A673 (cell line): ENCODE measurements at regions not wholly inside any gene's neighbourhood (a gene's known extent, or its start where the extent isn't known, plus 50 kb on each side); places are given as distances from the start of the nearest gene placed in this dataset.

Source experiments
- BruUV-seq: library from RNA; stranded (reverse); fragments of 400-500 nt; replicated peaks from 2 replicates; lab custom pipeline; 2021; lab: Mats Ljungman, UMichigan
- CTCF ChIA-PET: fragments of 300-600 bp; sonication (Branson Sonifier 250); formaldehyde crosslinking; loops from one replicate; lab custom pipeline; 2022; ENCODE audit warnings: antibody characterized with exemption; lab: Charles Lee
- POLR2A ChIA-PET: fragments of 300-600 bp; sonication (Branson Sonifier 250); formaldehyde crosslinking; loops from one replicate; lab custom pipeline; 2022; ENCODE audit warnings: antibody characterized with exemption; ENCODE audit not compliant: low non-redundant PET; lab: Charles Lee
- DNase-seq: peaks from one replicate; pipeline ENCODE4 v3.0.0-alpha.2; 2015; ENCODE audit warnings: low spot score
- H3K27ac ChIP-seq: fragments of 200-600 bp; sonication (generic); 2 replicates; pipeline ENCODE4 v1.5.1; 2016; ENCODE audit warnings: mixed run types, low read depth, mild to moderate bottlenecking, mixed read lengths, antibody characterized with exemption, low read length; ENCODE audit not compliant: poor library complexity, severe bottlenecking
- H3K27me3 ChIP-seq: fragments of 200-600 bp; sonication (generic); replicated peaks from 2 replicates; pipeline ENCODE4 v1.6.1; 2017; ENCODE audit warnings: mixed run types, low read depth, mild to moderate bottlenecking, mixed read lengths, antibody characterized with exemption, low read length; ENCODE audit not compliant: insufficient read depth, poor library complexity
- H3K36me3 ChIP-seq: fragments of 200-600 bp; sonication (generic); 2 replicates; pipeline ENCODE4 v1.6.1; 2016; ENCODE audit warnings: mixed run types, mild to moderate bottlenecking, mixed read lengths, antibody characterized with exemption, low read length; ENCODE audit not compliant: insufficient read depth, poor library complexity, severe bottlenecking
- H3K4me1 ChIP-seq: fragments of 200-600 bp; sonication (generic); 2 replicates; pipeline ENCODE4 v1.6.1; 2017; ENCODE audit warnings: mixed run types, mild to moderate bottlenecking, mixed read lengths, antibody characterized with exemption, low read length; ENCODE audit not compliant: insufficient read depth, poor library complexity, severe bottlenecking
- H3K4me3 ChIP-seq: fragments of 200-600 bp; sonication (generic); 2 replicates; pipeline ENCODE4 v1.5.1; 2016; ENCODE audit warnings: low read depth, mixed run types, mild to moderate bottlenecking, mixed read lengths, low read length; ENCODE audit not compliant: poor library complexity, severe bottlenecking
- H3K9me3 ChIP-seq: fragments of 200-600 bp; sonication (generic); 2 replicates; pipeline ENCODE4 v1.6.1; 2016; ENCODE audit warnings: mixed run types, low read depth, mild to moderate bottlenecking, mixed read lengths, antibody characterized with exemption, low read length; ENCODE audit not compliant: poor library complexity, severe bottlenecking
- EZH2 ChIP-seq: fragments of 200-600 bp; sonication (generic); IDR thresholded peaks from 2 replicates; pipeline ENCODE4 v1.6.1; 2017; ENCODE audit warnings: borderline replicate concordance, low read depth, mild to moderate bottlenecking, mixed read lengths, antibody characterized with exemption, low read length; ENCODE audit not compliant: poor library complexity, severe bottlenecking
- intact Hi-C: fragments of 100-400 bp; cut with micrococcal nuclease; formaldehyde crosslinking; loops from one replicate; pipeline ENCODE4 v1.10.0; 2022; ENCODE audit not compliant: unreplicated experiment
- TF ChIP-seq, protein P1 (sequence below): fragments of 300-800, 200-600 bp; sonication (generic); conservative IDR thresholded peaks from 2 replicates; pipeline ENCODE4 v1.5.1; 2017; ENCODE audit warnings: low read depth, mild to moderate bottlenecking, antibody characterized with exemption, low read length, moderate library complexity, mixed read lengths

DNA sequence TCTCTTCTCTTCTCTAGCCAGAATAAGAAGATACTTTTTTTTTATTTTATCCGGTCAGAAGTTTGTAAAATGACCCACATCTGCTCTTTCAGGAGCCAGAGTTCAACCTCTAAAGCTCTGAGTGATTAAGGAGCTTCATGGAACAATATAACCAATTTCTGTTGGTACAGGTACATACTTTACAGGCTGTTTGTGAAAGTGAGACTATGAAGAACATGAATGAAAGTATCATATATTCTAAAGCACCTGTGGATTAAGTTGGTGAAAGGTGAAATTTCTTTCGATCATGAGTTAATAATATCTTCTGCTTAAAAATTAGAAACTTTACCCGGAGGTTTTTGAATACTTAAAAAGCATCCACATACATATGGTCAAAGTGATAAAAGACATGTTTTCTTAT is 65.2 kb downstream of the DMRT2 start:
- CTCF ChIA-PET: no interaction called here
- H3K27me3 ChIP-seq: no peaks in the 10 kb centered on the region
- intact Hi-C loops: no loop called here
- H3K4me3 ChIP-seq: no peak overlapping the region
- POLR2A ChIA-PET: no interaction called here
- no peaks in the 10 kb centered on the region for H3K9me3 ChIP-seq
- BruUV-seq: no TSS peak
- no peaks in the 10 kb centered on the region for H3K36me3 ChIP-seq
- no peaks in the 10 kb centered on the region for H3K4me1 ChIP-seq
- no peak overlapping the region for H3K27ac ChIP-seq
- TF ChIP-seq, protein P1, sequence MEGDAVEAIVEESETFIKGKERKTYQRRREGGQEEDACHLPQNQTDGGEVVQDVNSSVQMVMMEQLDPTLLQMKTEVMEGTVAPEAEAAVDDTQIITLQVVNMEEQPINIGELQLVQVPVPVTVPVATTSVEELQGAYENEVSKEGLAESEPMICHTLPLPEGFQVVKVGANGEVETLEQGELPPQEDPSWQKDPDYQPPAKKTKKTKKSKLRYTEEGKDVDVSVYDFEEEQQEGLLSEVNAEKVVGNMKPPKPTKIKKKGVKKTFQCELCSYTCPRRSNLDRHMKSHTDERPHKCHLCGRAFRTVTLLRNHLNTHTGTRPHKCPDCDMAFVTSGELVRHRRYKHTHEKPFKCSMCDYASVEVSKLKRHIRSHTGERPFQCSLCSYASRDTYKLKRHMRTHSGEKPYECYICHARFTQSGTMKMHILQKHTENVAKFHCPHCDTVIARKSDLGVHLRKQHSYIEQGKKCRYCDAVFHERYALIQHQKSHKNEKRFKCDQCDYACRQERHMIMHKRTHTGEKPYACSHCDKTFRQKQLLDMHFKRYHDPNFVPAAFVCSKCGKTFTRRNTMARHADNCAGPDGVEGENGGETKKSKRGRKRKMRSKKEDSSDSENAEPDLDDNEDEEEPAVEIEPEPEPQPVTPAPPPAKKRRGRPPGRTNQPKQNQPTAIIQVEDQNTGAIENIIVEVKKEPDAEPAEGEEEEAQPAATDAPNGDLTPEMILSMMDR: no peak
- no peak for TF ChIP-seq EZH2
- DNase-seq: no peak

DNA sequence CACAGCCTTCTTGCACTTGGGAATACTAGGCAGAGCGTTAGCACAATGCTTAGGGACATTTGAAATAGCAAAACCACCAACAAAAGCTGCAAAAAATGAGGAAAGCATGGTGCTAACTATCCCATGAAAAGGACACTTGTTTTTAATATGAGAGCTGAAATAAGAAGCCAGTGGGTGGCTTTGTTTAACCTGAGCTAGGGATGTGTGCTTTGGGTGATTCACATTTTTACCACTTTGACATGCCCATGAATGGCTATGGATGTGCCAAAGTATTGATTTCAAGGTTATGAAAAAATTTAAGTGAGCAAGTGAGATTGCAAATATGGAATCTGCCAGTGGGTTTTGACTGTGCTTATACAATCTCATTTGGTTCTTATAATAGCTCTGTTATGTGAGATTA is 67.3 kb downstream of the DMRT2 start:
- Histone ChIP-seq H3K4me1 (no peaks in the 10 kb centered on the region), H3K27me3 (no peaks in the 10 kb centered on the region), H3K4me3 (no peak overlapping the region), H3K9me3 (no peaks in the 10 kb centered on the region), H3K27ac (no peak overlapping the region), H3K36me3 (no peaks in the 10 kb centered on the region)
- BruUV-seq: no TSS peak
- ChIA-PET CTCF (no interaction called here), POLR2A (no interaction called here)
- no peak for TF ChIP-seq EZH2
- TF ChIP-seq, protein P1: no peak
- intact Hi-C loops: no loop called here
- no peak for DNase-seq

DNA sequence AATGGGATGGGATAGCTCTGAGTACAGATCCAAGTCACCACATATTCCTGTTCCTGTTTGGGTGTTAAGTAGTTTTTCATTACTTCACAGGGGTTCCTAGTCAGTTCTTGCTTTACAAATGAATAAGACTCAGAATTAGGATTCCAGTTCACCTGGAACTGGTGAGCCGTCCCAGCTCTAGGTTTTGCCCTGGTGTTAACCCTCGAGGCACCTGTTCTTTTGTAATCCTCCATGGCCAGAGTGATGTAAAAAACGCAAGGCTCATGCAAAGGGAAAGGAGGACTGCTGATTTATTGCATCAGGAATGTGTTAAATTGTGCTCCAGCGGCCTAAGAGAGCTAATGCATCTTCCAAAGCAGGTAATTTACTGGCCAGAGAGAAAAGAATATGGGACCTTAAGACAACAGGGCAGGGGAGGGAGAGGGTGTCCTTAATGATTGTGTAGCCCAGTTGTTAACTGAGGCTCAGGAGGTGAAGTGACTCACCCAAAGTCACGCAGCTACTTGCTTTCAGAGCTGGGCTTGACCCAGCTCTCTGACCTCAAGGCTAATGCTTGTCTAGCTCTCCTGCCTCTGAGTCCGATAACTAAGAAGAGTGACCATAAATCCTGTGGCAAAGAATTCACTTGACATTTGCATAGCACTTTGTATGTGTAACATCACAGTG is 70.5 kb downstream of the DMRT2 start:
- DNase-seq: no peak
- TF ChIP-seq EZH2: no peak
- TF ChIP-seq, protein P1: no peak
- BruUV-seq: no TSS peak
- CTCF ChIA-PET: no interaction called here
- H3K36me3 ChIP-seq: no peaks in the 10 kb centered on the region
- H3K4me1 ChIP-seq: no peaks in the 10 kb centered on the region
- intact Hi-C loops: no loop called here
- no peaks in the 10 kb centered on the region for H3K27me3 ChIP-seq
- no peak overlapping the region for H3K27ac ChIP-seq
- no peaks in the 10 kb centered on the region for H3K9me3 ChIP-seq
- POLR2A ChIA-PET: no interaction called here
- H3K4me3 ChIP-seq: no peak overlapping the region
